ENCODE measurements at regions not wholly inside any gene's neighbourhood (a gene's known extent, or its start where the extent isn't known, plus 50 kb on each side); places are given as distances from the start of the nearest gene placed in this dataset.

DNA sequence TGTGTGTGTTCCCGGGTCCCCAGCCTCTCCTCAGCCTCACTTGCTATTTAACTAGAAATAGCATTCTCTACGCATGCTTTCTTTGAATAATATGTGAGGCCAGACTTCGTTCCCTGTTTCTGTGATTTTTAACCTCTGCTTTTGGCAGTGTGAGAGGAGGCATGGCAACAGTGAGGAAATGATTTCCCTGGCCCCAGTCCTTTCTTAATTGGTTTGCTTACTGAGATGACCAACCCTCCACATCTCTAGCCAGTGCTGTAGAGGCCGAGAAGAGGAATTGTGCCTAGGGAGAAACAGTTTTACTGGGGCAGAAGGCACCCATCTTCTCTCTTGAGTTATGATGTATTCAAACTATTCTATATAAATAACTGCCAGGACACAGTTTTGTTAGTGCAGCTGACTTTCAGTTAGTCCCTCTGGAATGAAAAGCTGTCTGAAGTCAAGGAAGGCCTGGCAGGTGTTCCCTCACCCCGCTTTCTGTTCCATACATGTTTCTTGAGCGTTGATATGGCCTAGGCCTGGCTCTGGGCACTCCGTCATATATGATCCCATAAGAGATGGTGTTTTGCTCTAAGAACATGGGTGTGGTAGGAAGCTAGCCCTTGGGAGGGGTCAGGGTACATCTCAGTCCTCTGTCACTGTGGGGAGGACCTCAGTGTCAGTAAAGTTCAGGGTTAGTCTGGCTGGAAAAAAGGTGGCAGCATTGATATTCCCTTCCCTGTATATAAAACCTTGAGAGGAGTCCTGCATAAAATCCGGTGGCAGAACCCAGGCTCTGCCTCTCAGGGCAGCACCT is 73.7 kb upstream of the NPAS1 start:
- no peak for DNase-seq

DNA sequence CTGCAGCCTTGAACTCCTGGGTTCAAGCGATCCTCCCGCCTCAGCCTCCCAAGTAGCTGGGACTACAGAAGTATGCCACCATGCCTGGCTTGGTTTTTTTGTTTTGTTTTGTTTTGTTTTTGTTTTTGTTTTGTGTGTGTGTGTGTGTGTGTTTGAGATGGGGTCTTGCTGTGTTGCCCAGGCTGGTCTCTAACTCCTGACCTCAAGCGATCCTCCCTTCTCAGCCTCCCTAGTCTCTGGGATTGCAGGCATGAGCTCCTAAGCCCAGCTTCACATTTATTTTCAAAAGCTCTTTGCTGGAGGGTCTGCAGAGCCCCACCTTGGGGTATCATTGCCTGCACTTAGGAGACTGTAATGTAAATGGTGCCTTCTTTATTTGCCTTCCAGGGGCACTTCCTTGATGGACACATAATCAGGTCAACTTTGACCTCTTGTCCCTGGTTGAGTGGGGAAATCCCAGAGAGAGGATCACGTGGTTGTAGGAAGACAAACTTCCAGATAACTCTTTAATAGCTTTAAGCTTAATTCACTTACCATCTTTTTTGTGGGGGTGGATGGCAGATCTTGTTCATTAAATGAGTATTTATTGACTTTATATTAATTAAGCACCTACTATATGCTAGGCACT is 72.9 kb upstream of the NPAS1 start:
- peak; percentile 54 for DNase-seq

DNA sequence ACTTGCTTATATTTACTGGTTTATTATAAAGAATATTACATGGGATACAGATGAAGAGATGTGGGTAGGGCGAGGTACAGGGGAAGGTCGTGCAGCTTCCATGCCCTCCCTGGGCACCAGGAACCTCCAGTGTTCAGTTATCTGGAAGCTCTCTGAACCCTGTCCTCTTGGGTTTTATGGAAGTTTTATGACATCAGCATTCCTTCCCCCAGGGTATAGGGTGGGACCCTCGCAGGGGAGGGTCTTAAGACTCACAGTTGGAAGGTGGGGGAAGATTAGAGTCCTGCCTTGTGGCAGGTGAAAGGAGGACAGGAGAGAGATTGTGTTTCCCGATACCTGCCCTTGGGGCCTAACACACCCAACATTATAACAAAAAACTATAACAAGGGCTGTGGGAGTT is 71.8 kb upstream of the NPAS1 start:
- no peak for DNase-seq

DNA sequence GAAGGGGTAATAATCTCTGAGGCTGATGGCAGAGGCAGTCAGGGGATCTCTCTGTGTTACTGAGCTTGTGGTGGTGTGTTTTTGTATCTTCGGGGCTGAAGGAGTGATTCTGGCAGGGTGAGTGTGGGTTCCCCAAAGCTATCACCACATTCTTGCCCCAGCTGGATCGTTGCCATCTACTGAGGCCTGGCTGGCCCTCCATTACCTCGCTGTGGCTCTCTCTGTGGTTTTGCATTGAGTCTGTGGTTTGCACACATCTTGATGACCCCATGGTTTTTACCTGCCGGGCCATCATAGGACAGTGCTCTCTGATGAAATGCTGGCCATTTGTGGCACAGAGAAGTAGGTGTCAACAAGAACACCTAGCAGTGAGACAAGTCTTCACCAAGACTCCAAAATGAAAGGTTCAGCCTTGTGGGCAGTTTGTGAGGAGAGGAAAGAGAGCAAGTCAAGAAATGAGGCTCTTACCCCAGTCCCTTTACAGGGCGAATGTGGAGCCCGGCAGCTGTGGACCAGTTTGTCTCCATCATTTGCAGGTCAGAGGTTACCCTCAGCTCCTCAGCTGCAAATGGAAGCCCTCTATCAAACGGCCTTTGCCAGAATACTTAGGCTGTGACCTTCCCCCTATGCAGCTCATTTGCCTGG is 69.0 kb upstream of the NPAS1 start:
- no peak for DNase-seq

DNA sequence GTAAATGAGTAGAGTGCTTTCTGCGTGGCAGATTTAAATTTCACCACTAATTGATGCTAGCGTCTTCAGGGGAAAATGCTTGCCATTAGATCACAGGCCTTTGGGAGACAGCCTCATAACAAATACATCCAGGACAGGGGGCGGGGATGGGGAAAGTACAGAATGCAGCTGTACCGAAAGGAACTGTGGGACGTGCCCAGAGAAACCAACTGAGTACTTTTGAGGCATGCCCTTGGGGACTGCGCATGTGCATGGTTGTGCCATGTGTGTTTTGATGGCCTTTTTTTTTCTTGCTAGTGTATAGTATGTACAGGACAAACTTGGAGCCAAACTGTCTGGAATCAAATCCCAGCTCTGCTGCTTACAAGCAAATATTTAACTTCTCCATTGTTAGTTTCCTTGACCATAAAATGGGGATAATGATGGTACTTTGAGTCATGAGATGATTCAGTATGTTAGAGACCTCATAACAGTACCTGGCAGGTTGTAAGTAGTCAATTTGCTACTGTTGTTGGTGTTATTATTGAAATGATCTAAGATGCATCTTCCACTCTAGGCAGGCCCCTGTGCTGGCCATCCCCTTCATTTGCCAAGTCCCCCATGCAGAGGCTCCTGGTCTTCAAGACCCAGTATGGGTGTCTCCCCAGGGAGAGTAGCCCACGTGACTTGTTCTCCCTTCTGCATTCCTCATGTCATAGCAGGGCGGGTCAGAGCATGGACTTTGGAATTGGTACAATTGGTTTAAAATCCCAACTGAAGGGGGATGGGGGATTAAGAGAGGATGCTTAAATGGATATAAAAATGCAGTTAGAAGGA is 68.3 kb upstream of the NPAS1 start:
- DNase-seq: no peak

DNA sequence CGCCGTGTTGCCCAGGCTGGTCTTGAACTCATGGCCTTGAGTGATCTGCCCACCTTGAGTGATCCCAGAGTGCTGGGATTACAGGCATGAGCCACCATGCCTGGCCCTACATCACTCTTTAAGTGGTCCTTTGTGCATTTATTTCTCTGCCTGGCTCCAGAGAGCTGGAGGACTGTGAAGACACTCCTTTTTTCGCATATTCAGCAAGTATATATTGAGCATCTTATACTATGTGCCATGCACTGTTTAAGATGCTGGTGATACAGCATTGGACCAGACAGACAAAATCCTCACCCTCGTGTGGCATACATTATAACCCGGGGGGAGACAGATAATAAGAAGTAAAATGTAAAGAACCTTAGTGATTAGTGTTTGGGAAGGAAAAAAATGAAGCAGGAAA is 66.8 kb upstream of the NPAS1 start:
- DNase-seq: no peak

DNA sequence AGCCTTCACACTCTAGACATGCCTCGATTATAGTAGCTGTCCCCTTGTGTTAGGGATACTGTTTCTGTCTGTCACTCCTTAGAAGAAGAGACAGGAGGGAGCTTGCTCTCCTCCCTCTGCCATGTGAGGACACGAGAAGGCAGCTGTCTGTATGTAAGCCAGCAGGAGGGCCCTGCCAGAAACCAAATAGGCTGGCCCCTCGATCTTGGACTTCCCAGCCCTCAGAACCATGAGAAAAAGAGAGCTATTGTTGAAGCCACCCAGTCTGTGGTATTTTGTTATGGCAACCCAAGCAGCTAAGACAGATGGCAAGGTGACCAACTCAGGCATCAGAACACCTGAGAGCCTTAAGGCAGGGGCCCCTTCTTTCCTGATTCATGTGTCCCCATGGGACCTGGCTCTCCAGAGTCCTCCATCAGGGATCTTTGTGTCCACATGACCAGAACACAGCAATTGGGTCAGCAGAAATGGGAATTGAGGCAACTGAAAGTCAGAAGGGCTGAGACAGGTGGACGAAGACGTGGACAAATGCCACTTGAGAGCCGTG is 65.6 kb upstream of the NPAS1 start:
- DNase-seq: no peak

DNA sequence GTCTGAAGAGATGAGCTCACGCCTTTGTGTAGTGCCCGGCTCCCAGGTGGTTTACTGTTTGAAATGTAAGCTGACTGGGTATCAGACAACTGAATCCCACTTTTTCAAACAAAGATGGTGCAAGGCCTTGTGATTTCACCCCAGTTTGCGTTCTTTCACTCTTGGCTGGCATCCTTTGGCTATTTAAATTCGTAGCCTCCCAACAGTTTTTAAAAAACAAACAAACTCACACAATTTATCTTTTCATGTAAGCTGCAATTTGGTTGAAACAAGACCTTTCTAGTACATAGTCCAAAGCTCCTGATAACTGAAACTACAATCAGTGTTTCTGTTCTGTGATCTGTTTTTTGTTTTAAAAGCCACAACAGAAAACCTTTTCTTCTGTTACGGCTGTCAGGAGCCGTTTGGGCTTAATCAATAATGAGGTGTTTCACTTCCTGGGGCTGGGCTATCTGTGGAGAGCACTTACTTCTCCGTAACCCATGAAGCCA is 65.1 kb upstream of the NPAS1 start:
- DNase-seq: no peak

DNA sequence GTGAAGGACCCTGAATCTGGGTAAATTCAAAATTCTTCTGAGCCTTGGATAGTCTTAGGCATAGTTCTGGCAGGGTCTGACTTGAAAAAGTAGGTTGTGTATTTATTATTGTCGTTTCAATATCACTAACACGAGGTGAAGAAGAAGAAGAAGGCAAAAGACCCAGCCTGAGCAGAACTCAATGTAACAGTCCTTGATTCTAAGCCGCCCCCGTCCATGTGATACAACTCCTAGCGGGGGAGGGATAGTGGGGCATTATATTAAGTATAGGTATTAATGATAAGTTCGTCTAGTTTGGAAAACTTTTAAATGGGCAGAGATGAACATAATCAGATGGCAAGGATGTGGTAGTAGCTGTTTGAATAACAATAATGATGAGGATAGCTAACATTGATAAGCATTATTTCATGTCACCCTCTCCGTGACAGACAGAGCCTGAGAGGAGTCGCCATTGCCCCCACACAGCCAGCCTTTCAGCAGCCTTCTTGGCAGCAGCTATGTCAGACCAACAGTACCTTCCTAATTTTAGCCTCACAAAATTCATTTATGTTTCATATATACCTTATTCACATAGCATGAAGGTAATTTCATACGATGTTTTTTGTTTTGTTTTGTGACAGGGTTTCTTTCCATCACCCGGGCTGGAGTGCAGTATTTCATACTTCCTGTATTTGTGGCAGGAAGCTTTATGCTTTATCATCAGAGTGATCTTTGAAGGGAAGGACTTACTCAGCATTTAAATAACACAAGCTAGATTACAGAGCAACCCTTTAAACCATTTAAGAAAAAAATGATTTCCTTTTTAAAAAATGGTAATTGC is 64.4 kb upstream of the NPAS1 start:
- peak in 1 of 2 donors; percentile 59 for DNase-seq

DNA sequence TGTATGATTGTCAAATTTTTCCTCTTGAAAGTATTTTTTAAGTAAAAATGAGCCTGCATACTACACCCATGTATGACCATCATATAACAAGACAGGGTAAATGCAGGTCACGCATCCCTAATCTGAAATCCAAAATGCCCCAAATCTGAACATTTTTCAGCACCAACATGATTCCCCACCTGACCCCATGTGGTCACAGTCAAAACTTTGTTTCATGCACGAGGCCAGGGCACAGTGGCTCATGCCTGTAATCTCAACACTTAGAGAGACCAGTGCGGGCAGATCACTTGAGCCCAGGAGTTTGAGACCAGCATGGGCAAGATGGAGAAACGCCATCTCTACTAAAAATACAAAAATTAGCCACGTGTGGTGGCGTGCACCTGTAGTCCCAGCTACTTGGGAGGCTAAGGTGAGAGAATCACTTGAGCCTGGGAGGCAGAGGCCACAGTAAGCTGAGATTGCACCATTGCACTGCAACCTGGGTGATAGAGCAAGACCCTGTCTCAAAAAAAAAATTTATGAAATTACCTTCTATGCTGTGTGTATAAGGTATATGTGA is 63.7 kb upstream of the NPAS1 start:
- no peak for DNase-seq

DNA sequence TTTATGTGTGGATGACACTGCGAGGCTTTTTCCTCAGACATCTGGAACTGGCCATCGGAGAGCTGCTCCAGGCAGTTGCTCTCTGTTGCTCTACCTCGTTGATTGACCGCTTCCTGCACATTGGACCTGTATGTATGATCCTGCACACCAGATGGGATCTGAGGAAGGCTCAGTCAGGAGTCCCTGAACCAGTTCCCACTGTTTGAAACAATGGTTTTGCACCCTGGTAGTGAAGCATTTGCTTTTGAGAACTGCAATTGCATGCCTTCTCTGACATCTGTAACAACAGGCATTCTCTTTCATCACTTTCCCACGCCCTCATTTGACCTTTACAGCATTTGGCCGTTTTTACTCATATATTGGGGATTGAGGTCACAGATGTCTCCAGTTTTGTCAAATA is 61.1 kb upstream of the NPAS1 start:
- DNase-seq: peak in 1 of 2 donors; percentile 32

DNA sequence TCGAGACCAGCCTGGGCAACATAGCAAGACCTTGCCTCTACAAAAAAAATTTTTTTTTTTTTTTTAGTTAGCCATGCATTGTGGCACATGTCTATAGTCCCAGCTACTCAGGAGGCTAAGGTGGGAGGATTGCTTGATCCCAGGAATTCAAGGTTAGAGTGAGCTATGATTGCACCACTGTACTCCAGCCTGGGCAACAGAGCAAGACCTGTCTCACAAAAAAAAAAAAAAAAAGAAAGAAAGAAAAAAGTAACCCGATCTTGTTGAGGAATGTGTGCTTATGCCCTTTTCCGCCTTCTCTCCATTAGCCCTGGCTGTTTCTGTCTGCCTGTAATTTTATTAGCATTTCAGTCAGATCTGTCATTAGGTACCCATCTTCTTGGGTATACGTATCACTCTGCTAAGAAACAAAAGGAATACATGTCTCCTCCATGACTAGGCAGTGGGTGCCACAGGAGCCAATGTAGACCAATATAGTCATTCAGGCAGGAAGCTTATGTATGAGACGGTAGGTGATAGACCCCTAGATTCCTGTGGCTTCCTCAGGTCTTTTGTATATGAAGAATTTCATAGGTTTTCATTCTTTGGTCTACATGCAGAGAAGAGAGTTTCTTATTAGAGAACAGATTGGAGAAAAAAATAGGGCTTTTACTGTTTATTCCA is 59.6 kb upstream of the NPAS1 start:
- DNase-seq: no peak

DNA sequence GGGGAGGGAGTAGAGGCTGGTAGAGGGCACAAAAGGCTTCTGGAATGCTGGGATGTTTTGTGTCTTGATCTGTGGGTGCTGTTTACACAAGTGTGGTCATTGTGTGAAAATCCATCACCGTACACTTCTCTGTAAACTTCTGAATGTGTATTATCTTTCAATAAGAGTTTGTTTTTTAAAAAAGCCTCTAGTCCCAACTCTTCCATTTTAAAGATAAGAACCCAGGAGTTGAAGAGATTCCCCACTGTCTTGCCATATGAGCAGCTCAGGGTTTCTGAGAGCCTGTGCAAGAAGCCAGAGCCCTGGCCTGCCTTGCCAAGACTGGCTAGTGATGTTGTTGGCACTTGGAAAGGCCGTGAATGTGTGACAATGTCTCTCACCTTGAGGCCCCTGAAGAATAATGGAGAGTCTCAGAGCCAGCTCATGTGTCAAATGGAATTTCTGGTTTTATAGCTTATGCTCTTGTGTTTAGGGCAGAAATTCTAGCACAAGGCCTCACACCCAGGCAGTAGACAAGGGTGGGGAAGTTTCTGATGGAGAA is 57.5 kb upstream of the NPAS1 start:
- DNase-seq: no peak

DNA sequence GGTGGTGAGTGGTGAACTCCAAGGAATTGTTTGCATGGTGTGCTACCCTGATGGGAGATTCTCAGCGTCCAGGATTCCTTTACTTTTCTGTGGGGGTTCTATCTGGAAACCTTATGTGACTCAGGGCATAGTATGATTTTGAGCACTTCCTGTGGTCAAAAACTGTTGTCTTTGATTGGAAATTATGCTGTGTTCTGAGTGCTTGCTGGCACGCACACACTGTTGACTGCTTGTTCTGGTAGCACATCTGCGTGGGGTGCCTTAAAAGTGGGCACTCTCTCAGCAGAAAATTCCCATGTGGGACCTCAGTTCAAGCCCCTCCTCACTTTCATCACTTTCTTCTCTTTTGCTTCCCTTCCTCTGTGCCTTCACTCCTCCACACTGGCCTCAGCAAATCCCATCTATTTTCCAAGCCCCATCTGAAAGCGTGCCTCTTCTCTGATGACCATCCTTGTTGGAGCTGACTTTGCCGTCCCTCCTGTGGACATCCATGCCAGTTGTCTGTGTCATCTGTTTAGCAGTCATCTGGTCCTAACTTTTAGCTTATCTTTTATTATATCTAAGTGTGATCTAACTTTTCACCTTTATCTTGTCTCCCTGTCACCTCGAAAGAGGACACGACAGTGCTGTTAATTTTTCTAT is 56.4 kb upstream of the NPAS1 start:
- no peak for DNase-seq

DNA sequence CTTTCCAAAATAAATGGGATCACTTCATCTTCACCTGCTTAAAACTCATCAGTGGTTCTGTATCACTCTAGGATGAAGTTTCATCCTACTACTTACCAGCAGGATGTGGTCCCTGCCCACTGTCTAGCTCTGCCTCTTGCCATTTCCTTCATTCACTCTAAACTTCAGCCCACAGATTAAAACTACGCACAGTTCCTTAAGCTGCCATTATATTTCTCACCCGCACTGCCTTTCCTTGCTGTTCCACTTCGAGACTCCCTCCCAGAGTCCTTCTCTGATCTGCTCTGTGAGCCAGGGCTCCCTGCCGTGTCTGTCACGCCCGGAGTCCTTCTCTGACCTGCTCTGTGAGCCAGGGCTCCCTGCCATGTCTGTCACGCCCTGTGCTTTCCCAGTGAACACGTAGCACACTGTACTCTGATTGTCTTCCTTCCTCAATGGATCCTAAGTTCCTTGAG is 52.0 kb upstream of the NPAS1 start:
- no peak for DNase-seq

Measured in inflammatory macrophage treated with lipopolysaccharide for 1 hour (primary cell).